Vagina (tissue), 2 donors: ENCODE measurements at regions not wholly inside any gene's neighbourhood (a gene's known extent, or its start where the extent isn't known, plus 50 kb on each side); places are given as distances from the start of the nearest gene placed in this dataset.

Source experiments
- DNase-seq, 2 donors: peaks; one replicate each; pipeline ENCODE4 v3.0.0-alpha.2; 2017; ENCODE audit errors: extremely low spot score in 2 of 2
- H3K27ac ChIP-seq: fragments of 200-600 bp; sonication (generic); one replicate; pipeline ENCODE4 v1.5.1; 2019
- H3K27me3 ChIP-seq: fragments of 200-600 bp; sonication (generic); one replicate; pipeline ENCODE4 v1.5.1; 2019
- H3K36me3 ChIP-seq, 2 donors: fragments of 200-600 bp; sonication (generic); one replicate each; pipeline ENCODE4 v1.5.1; 2017 to 2019
- H3K4me1 ChIP-seq: fragments of 200-600 bp; sonication (generic); one replicate; pipeline ENCODE4 v1.5.1; 2019
- H3K4me3 ChIP-seq, 2 donors: fragments of 200-600 bp; sonication (generic); 1 replicate in 1 of 2; 2 replicates in 1 of 2; pipeline ENCODE4 v1.5.1; 2016 to 2019
- H3K9me3 ChIP-seq: fragments of 200-600 bp; sonication (generic); one replicate; pipeline ENCODE4 v1.5.1; 2019
- CTCF ChIP-seq, 3 experiments: fragments of 450-650 bp in 2 of 3; fragments of 200-600 bp in 1 of 3; sonication (generic) in 1 of 3; IDR thresholded peaks; one replicate each; pipeline ENCODE4 v1.5.1; 2017 to 2019; ENCODE audit warnings: antibody characterized with exemption in 3 of 3, mild to moderate bottlenecking in 2 of 3, moderate library complexity in 2 of 3
- POLR2A ChIP-seq, 2 donors: fragments of 450-650 bp; IDR thresholded peaks; one replicate each; pipeline ENCODE4 v1.6.1; 2017; ENCODE audit warnings: antibody characterized with exemption in 2 of 2, mild to moderate bottlenecking in 2 of 2, moderate library complexity in 2 of 2
- POLR2AphosphoS5 ChIP-seq, 2 donors: sonication (generic); formaldehyde crosslinking; IDR thresholded peaks; one replicate each; pipeline ENCODE4 v1.9.0; 2017; ENCODE audit warnings: antibody characterized with exemption in 2 of 2, mild to moderate bottlenecking in 2 of 2, low read depth in 1 of 2; ENCODE audit not compliant: insufficient read depth in 1 of 2
- intact Hi-C: fragments of 100-400 bp; cut with DNase I; formaldehyde crosslinking; loops from one replicate; pipeline ENCODE4 v1.15.1; 2023

- no peaks in the 10 kb centered on the region for H3K27me3 ChIP-seq
- no peaks in the 10 kb centered on the region for H3K4me1 ChIP-seq
- peak in 1 of 2 donors; percentile 96 for DNase-seq
- no peak overlapping the region for H3K4me3 ChIP-seq
- intact Hi-C loops = no loop called here
- no peaks in the 10 kb centered on the region for H3K36me3 ChIP-seq
- H3K9me3 ChIP-seq = no peaks in the 10 kb centered on the region
- H3K27ac ChIP-seq = no peak overlapping the region
- no peak for TF ChIP-seq POLR2A (IDR thresholded peaks at IDR 0.05)
- no peak for TF ChIP-seq CTCF (IDR thresholded peaks at IDR 0.05)
Measured at GRCh38 chr20:40814631-40814960, 125.6 kb upstream of the MAFB start.

GRCh38 chr20:40815156-40816038 lies 126.4 kb upstream of the MAFB start:
- H3K4me1 ChIP-seq = no peaks in the 10 kb centered on the region
- no peak overlapping the region for H3K27ac ChIP-seq
- no peak overlapping the region for H3K4me3 ChIP-seq
- no peak for TF ChIP-seq CTCF (IDR thresholded peaks at IDR 0.05)
- TF ChIP-seq POLR2A (IDR thresholded peaks at IDR 0.05) = no peak
- no peak for TF ChIP-seq POLR2AphosphoS5 (IDR thresholded peaks at IDR 0.05; ENCODE audit: insufficient read depth in 1 of 2, low read depth in 1 of 2)
- no peaks in the 10 kb centered on the region for H3K9me3 ChIP-seq
- peak in 1 of 2 donors; percentile 72 for DNase-seq
- no peaks in the 10 kb centered on the region for H3K27me3 ChIP-seq
- intact Hi-C loops = no loop called here
- no peaks in the 10 kb centered on the region for H3K36me3 ChIP-seq

GRCh38 chr20:40816039-40816352 lies 127.0 kb upstream of the MAFB start:
- no peak for TF ChIP-seq CTCF (IDR thresholded peaks at IDR 0.05)
- Histone ChIP-seq H3K27ac (no peak overlapping the region), H3K27me3 (no peaks in the 10 kb centered on the region), H3K4me3 (no peak overlapping the region), H3K4me1 (no peaks in the 10 kb centered on the region), H3K36me3 (no peaks in the 10 kb centered on the region), H3K9me3 (no peaks in the 10 kb centered on the region)
- DNase-seq = no peak
- intact Hi-C loops = no loop called here

- no peak for DNase-seq
- Histone ChIP-seq H3K27ac (no peak overlapping the region), H3K27me3 (no peaks in the 10 kb centered on the region), H3K4me1 (no peaks in the 10 kb centered on the region), H3K4me3 (no peak overlapping the region), H3K9me3 (no peaks in the 10 kb centered on the region), H3K36me3 (no peaks in the 10 kb centered on the region)
- TF ChIP-seq CTCF (IDR thresholded peaks at IDR 0.05) = no peak
- no peak for TF ChIP-seq POLR2A (IDR thresholded peaks at IDR 0.05)
- TF ChIP-seq POLR2AphosphoS5 (IDR thresholded peaks at IDR 0.05; ENCODE audit: insufficient read depth in 1 of 2, low read depth in 1 of 2) = no peak
- intact Hi-C loops = no loop called here
Measured at GRCh38 chr20:40821429-40821828, 132.4 kb upstream of the MAFB start.

- DNase-seq = no peak
- Histone ChIP-seq H3K27me3 (no peaks in the 10 kb centered on the region), H3K27ac (no peak overlapping the region), H3K4me1 (no peaks in the 10 kb centered on the region), H3K4me3 (no peak overlapping the region), H3K36me3 (no peaks in the 10 kb centered on the region), H3K9me3 (no peaks in the 10 kb centered on the region)
- intact Hi-C loops = no loop called here
- TF ChIP-seq CTCF (IDR thresholded peaks at IDR 0.05) = no peak
- no peak for TF ChIP-seq POLR2A (IDR thresholded peaks at IDR 0.05)
Measured at GRCh38 chr20:40826699-40827098, 137.7 kb upstream of the MAFB start.
